GM12891 (cell line): ENCODE measurements at regions not wholly inside any gene's neighbourhood (a gene's known extent, or its start where the extent isn't known, plus 50 kb on each side); places are given as distances from the start of the nearest gene placed in this dataset.

Source experiments
- POLR2A ChIP-seq: IDR thresholded peaks from 2 replicates; pipeline ENCODE4 v1.6.1; 2011; ENCODE audit warnings: low read depth, low read length, control low read depth
- TAF1 ChIP-seq: IDR thresholded peaks from 2 replicates; pipeline ENCODE4 v1.6.1; 2011; ENCODE audit warnings: low read depth, low read length, control low read depth

DNA sequence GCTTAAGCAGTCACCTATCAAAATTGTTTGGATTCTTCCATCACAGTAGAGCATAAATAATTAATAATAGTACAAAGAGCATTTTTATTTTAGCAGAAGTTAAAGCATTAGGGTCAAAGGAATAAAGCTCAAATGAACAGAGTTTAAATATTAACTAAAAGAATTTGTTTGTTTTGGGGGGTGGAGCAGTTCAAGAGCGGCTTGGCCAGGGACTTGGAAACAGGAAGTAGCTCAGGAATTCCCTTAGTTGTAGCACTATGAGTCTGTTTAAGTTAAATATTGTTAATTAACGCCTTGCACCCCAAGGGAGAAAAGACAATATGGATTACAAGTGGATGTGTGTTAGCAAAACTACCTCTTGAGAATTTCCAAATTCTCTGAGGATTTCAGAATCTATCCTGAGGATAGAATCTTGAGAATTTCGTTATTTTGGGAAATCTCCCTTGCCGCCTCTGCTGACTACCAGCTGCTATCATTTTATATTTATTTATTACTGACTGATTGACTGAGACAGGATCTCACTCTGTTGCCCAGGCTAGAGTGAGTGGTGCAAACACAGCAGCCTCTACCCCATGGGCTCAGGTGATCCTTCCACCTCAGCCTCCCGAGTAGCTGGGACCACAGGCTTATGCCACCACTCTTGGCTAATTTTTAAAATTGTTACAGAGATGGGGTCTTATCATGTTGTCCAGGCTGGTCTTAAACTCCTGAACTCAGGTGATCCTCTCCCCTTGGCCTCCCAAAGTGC, 96.7 kb upstream of the CHD1 start:
- TF ChIP-seq POLR2A (no peak), TAF1 (no peak)
